ENCODE measurements at regions not wholly inside any gene's neighbourhood (a gene's known extent, or its start where the extent isn't known, plus 50 kb on each side); places are given as distances from the start of the nearest gene placed in this dataset.

GRCh38 chr9:78835928-78836450, 539.1 kb downstream of the PSAT1 start:
- no peak for TF ChIP-seq GATA2 (IDR thresholded peaks at IDR 0.05; ENCODE audit: low read depth, low read length)
- TF ChIP-seq GATA3 (IDR thresholded peaks at IDR 0.05; ENCODE audit: low read depth, low read length) = no peak

All from SH-SY5Y (cell line).